ENCODE measurements at regions not wholly inside any gene's neighbourhood (a gene's known extent, or its start where the extent isn't known, plus 50 kb on each side); places are given as distances from the start of the nearest gene placed in this dataset.

DNA sequence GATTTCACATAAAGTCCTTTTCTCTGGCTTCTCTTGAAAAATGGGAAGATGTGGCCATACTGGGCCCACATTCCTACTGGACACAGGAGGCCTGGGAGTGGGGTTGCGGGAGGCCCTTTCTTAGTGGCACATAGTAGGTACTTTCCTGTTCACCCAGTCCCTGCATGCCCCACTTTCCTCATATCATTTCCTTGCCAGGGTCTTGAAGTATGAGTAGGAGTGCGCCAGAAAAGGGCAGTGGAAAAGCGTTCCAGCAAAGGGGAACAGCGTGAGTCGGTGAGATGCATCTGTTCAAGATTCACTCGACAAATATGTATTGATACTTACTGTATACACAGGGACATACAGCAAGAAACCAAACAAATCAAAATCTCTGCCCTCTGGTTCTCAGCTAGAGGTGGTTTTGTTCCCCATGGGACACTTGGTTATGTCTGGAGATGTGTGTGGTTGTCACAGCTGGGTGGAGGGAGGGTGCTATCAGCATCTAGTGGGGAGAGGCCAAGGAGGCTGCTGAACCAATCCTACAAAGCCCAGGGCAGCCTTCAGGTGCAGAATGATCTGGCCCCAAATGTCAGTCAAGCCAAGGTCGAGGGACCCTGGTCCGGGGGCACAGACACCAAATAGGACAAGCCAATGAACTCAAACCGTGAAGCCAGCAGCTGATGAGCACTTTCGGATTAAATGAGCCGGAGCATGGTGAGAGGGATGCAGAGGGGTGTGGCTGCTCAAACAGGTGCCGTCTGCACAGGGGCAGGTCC lies 151.4 kb downstream of the CEBPB start:
- no peaks in the 10 kb centered on the region for H3K79me2 ChIP-seq (ENCODE audit: low read length)
- ATAC-seq, result no peak
- H3K9me2 ChIP-seq (replicated peaks; ENCODE audit: low read length), result no peaks in the 10 kb centered on the region
- no peak overlapping the region for H2AFZ ChIP-seq (ENCODE audit: low read length)
- no peaks in the 10 kb centered on the region for H3K27me3 ChIP-seq (ENCODE audit: low read length)
- H3K36me3 ChIP-seq (ENCODE audit: low read depth, low read length), result no peaks in the 10 kb centered on the region
- TF ChIP-seq EZH2 (IDR thresholded peaks at IDR 0.05; ENCODE audit: low read length, unreplicated experiment), result no peak
- TF ChIP-seq EZH2phosphoT487 (IDR thresholded peaks at IDR 0.05; ENCODE audit: borderline replicate concordance, low read length), result no peak
- no peak for TF ChIP-seq CTCF (conservative IDR thresholded peaks at IDR 0.05; ENCODE audit: low read depth, low read length)
- POLR2A ChIA-PET (ENCODE audit: unreplicated experiment), result no interaction called here
- no peak overlapping the region for H3K4me2 ChIP-seq (ENCODE audit: low read length)
- CTCF ChIA-PET, result no interaction called here
- H3F3A ChIP-seq (ENCODE audit: low read length, unreplicated experiment), result no peaks in the 10 kb centered on the region
- H3K9me3 ChIP-seq (ENCODE audit: low read length), result no peaks in the 10 kb centered on the region
- no peak overlapping the region for H3K27ac ChIP-seq (ENCODE audit: low read length)
- H3K4me3 ChIP-seq (ENCODE audit: low read length), result no peak overlapping the region
- no peaks in the 10 kb centered on the region for H4K20me1 ChIP-seq (ENCODE audit: low read length)
- BruUV-seq (replicated peaks), result no TSS peak
- no peak for DNase-seq
- peaks cover 9% of the 10 kb centered on the region for H3K4me1 ChIP-seq (ENCODE audit: insufficient read depth, low read length)
- H3K9ac ChIP-seq (ENCODE audit: low read length), result no peak overlapping the region
- intact Hi-C loops (cut with micrococcal nuclease), result no loop called here

DNA sequence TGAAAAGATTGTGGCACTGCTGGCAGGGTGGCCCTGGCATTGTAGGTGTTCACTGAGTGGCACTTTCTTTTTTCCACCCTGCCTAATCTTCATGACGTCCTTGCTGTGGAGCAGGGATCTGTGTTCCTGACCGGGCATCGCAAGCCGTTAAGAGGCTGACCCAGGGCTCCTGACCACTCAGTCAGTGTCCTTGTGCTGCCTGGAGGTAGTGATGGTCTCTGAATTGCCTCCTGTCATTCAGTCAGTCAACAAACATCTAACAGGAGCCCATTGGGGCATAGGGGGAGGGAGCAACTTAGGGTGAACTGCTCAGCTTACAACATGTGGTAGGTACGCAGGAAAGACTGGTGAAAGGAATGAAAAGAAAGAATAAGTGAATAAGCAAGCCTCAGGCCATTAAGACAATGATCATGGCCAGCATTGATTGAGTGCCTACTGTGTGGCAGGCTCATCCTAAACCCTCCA lies 152.0 kb downstream of the CEBPB start:
- intact Hi-C loops (cut with micrococcal nuclease), result no loop called here

More for the DNA sequence above, 152.0 kb downstream of the CEBPB start:
- Histone ChIP-seq H3K4me1 (ENCODE audit: insufficient read depth, low read length) (peaks cover 9% of the 10 kb centered on the region), H3K4me3 (ENCODE audit: low read length) (no peak overlapping the region), H3K27me3 (ENCODE audit: low read length) (no peaks in the 10 kb centered on the region), H3K9ac (ENCODE audit: low read length) (no peak overlapping the region), H3K4me2 (ENCODE audit: low read length) (no peak overlapping the region), H3K36me3 (ENCODE audit: low read depth, low read length) (no peaks in the 10 kb centered on the region), H3K9me2 (replicated peaks; ENCODE audit: low read length) (no peaks in the 10 kb centered on the region), H3K27ac (ENCODE audit: low read length) (no peak overlapping the region), H2AFZ (ENCODE audit: low read length) (no peak overlapping the region), H3K79me2 (ENCODE audit: low read length) (no peaks in the 10 kb centered on the region), H3F3A (ENCODE audit: low read length, unreplicated experiment) (no peaks in the 10 kb centered on the region), H3K9me3 (ENCODE audit: low read length) (no peaks in the 10 kb centered on the region), H4K20me1 (ENCODE audit: low read length) (no peaks in the 10 kb centered on the region)
- DNase-seq, result no peak
- TF ChIP-seq EZH2 (IDR thresholded peaks at IDR 0.05; ENCODE audit: low read length, unreplicated experiment) (no peak), CTCF (conservative IDR thresholded peaks at IDR 0.05; ENCODE audit: low read depth, low read length) (no peak), EZH2phosphoT487 (IDR thresholded peaks at IDR 0.05; ENCODE audit: borderline replicate concordance, low read length) (no peak)
- POLR2A ChIA-PET (ENCODE audit: unreplicated experiment), result no interaction called here
- no TSS peak for BruUV-seq (replicated peaks)
- CTCF ChIA-PET, result no interaction called here
- no peak for ATAC-seq
